HG02938 (cell line): ENCODE measurements at regions not wholly inside any gene's neighbourhood (a gene's known extent, or its start where the extent isn't known, plus 50 kb on each side); places are given as distances from the start of the nearest gene placed in this dataset.
"Not testable (repeated sequence)": the region's sequence is repeated elsewhere in the genome, so short reads cannot be mapped to it uniquely, and the experiment has no call there.

Source experiments
- ATAC-seq: cut with Tn5 transposase; IDR thresholded peaks from one replicate; pipeline ENCODE4 v1.9.1; 2021; ENCODE audit warnings: mild to moderate bottlenecking, moderate library complexity; ENCODE audit not compliant: unreplicated experiment

DNA sequence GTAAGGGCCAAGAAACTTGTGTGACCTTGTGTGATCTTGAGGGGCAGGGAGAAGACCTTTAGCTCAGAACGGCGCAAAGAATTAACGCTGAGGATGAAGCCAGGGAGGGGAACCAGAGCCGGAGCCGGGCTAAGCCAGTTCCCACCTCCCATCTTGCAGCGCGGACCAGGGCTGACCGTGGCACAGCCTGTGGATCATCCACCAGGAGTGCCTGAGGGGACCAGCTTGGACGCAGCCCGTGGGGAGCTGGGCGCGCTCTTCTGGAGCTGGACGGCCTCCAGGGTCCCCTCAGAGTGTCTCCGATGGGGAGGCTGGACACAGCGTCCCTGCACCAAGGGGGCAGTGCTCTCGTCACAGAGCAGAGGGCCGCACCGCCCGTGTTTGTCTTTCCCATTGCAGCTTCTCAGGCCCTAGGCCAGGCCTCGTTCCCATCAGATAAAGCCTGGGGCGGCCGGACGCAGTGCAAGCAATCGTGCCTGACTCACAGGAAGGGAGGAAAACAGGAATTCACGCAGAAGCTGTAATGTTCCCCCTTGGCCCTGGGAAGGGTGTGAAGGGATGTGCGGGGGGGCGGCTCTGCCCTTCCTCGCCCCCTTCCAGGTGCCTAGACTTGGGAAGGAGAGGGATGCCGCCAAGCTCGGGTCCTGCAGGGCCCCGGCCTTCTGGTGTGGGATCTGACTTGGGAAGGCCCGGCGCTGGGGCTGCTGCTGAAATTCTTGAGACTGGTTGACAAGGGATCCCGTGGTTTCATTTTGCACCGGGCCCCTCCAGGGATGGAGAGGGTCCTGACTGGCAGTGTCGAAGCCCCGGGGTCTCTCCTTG is 144.9 kb downstream of the NPIPB11 start:
- ATAC-seq: not testable (repeated sequence)

DNA sequence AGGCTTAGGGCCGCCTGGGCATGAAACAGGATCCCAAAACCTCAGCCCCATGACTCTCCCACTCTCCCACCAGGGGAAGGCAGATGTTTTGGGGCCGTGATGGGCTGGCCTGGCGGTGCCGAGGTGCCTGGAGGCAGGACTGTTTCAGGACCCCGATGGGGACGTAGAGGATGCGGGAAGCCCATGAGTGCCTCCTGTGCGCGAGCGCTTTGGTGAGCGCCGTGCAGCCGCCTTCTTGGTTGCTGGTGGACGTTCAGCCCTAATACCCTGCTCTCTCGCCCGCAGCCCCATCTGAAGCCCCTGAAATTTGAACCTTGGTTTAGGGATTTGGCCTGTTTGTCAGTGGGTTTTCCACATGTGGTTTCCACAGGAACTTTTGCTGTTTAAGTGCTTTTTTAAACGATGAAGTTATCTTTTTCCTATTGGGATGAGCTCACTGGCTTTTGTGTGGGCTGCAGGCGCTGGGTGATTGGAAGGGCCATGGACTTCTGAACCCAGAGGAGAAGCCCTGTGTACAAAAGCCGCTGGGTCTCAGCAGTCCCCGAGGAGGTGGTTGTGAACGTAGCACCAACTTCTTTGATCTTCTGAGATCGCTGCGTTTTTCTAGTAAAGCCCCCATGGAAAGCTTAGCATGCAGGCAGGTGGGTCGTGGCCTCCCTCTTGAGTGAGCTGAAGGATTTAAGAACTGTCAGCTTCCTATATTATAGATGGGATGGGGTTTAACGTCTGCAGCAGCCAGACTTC is 145.7 kb downstream of the NPIPB11 start:
- ATAC-seq: not testable (repeated sequence)

DNA sequence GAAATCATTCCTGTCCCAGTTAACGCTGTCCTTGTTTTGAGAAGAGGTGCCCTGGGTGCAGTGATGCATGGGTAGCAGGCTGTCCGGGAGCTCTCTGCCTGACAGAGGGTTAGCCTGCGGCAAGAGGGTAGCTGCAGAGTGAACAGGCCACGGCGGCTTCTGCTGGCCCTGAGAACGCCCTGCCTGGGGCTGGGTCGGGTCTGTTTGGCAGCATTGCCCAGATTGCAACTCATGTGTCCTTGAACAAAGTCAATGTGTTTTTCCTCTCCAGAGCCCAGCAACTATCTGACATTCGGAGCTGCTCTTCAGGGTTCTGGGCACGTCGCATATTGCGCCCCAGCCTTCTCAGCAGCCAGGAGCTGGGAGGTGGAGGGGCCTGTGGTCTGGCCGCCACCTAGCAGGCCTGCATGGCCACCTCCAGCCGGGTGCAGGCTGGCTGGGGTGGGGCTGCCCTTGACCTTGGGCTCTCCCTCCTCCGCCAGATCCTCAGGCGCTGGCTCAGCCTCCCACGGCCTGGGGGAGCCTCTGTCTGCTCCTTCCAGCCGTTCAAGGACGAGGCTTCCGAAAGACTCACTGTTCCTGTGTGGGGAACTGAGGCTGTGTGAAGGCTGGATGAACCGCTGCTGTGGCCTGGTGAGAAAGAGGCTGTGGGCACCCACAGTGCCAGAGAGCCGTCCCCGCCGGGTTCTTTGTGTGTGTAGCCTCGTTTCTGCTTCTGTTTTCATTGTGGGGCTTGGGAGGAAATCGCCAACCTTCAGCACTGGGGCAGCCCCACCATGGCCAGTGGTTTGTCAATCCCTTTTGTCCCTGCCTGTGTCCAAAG is 146.7 kb downstream of the NPIPB11 start:
- not testable (repeated sequence) for ATAC-seq

DNA sequence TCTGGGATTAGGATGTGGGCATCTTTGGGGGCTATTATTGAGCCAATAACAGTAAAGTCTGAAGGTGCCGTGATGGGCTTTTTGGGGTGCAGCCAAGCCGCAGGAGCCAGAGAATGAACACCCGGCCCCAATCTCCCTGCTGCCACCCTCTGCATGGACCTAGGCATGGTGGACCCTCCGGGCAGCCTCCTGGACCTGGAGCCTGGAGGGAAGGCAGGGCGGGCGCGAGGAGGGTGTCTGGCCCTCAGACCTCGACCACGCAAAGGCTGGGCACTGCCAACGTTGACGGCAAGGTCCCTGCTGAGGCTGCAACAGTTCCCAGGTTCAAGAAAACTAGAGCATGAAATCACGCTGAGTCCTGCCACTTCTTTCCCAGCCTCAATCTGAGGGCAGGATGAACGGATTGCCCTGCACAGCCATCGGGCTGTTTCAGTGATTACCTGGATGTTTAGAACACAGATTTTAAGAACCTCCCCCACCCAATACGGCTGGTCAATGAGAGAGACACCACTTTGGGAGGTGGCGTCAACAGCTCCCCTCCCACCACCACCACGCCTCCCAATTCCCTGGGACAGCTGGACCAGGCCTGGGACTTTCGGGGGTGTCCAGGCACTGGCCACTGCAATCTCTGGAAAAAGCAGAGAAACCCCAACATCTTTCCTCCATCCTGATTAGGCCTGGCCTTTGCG is 147.4 kb downstream of the NPIPB11 start:
- ATAC-seq: not testable (repeated sequence)

DNA sequence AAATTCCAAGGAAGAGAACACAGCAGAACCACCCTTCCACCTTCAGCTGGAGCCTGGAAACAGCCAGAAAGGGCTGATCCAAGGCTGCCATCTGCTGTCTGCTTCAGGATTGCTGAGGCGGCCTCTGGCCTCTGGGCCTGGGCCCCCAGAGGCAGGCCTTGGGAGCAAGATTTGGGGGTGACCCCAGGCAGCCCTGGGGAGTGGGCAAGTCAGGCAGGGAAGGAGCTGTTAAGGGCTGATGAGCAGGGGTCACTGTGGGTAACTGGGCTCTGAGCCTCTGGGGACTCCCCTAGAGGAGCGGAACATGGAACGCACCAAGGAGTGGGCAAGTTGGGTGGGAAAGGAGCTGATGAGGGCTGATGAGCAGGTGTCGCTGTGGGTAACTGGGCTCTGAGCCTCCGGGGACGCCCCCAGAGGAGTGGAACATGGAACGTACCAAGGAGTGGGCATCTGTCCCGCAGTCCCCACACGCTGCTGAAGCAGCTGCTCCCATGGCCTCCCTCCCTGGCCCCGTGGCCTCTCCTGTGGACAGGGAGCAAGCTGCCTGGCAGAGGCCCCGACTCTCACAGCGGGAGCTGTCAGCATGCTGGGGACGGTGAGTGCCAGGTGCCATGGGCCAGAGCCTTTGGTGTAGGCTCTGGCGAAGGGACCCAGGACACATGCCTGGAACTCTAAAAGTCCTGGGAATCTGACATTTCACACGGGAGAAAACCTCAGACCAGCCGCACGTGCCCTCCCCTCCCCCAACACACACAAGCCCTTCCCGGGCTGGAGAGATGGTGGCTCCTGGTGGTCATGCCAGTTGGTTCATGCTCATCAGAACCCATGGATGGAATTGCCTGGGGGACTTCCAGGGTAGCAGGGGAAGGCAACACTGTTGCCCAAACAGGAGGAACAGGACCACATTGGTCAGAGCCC is 148.8 kb downstream of the NPIPB11 start:
- not testable (repeated sequence) for ATAC-seq

DNA sequence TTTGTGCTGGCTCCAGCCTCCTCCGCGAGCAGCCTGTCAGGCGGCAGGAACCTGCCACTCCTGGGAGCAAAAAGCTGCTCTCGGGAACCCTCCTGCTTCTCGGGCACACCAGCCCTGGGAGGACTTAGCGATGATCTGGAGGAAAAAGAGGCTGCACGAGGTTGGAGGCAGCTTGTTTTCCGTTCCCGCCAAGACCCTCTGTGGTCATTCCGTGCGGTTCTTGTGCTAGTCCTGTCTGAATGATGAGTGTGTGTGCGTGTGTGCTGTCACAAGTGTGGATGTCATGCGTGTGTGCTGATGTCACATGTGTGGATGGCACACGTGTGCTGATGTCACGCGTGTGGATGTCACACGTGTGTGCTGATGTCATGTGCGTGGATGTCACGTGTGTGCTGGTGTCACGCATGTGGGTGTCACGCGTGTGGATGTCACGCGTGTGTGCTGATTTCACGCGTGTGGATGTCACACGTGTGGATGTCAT is 150.0 kb downstream of the NPIPB11 start:
- ATAC-seq: no peak

DNA sequence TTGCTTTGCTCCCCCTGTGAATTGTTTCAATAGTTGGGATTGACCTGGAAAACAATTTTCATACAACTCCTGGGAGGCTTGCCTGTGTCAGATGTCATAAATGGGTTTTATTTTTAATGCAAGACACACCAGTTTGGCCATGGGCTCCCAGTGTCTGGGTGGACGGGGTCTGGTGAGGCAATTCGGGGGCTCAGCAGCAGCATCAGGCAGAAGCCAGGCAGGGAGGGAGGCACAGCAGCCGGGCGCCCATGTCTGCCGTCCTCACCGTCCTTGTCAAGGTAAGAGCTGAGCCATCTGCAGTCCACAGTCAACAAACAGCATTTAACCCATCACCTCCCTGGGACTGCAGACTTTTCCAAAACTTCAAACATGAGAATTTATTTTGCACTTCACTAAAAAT is 150.6 kb downstream of the NPIPB11 start:
- ATAC-seq: not testable (repeated sequence)

DNA sequence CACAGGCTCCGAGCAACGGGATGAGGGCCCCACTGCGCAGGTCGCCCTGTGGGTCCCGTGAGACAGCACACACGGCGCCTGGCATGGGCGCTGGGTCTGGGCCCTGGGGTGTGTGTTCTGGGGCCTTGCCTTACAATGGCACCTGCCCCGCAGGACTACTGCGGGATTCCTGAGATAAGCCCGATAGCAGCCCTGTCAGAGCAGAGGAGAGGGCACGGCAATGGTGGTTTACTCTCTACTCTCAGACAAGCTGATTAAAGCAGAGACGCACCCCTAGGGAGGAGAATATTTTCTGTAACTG is 151.1 kb downstream of the NPIPB11 start:
- ATAC-seq: not testable (repeated sequence)

DNA sequence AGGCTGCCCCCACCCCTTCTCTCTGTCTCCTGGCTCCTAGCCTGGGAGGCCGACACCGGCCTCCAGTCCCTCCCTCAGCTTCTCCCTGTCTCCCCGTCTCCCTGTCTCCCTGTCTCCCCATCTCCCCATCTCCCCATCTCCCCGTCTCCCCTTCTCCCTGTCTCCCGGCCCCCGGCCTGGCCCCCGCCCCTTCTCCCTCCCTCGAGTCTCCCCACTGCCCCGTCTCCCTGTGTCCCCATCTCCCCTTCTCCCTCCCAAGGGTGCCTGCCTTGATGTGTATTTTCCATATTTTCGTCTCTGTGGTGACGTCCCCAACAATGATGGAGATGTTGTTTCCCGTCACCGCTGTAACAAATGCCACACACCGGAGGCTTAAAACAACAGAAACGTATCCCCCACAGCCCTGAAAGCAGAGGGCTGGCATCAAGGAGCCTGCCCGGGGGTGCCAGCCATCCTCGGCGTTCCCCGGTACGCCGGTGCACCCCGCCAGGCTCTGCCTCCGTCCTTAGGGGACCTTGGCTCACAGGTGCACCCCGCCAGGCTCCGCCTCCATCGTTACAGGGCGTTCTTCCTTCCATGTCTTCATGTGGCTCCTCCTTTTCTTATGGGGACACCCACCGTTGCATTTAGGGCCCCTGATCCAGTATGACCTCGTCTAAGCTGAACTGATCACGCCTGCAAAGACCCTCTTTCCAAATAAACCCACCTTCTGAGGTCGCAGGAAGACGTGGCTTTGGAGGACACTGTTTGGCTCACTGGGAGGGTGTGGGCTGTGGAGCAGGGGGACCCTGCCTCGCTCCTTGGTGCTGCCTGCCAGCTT is 151.6 kb downstream of the NPIPB11 start:
- ATAC-seq: no peak

DNA sequence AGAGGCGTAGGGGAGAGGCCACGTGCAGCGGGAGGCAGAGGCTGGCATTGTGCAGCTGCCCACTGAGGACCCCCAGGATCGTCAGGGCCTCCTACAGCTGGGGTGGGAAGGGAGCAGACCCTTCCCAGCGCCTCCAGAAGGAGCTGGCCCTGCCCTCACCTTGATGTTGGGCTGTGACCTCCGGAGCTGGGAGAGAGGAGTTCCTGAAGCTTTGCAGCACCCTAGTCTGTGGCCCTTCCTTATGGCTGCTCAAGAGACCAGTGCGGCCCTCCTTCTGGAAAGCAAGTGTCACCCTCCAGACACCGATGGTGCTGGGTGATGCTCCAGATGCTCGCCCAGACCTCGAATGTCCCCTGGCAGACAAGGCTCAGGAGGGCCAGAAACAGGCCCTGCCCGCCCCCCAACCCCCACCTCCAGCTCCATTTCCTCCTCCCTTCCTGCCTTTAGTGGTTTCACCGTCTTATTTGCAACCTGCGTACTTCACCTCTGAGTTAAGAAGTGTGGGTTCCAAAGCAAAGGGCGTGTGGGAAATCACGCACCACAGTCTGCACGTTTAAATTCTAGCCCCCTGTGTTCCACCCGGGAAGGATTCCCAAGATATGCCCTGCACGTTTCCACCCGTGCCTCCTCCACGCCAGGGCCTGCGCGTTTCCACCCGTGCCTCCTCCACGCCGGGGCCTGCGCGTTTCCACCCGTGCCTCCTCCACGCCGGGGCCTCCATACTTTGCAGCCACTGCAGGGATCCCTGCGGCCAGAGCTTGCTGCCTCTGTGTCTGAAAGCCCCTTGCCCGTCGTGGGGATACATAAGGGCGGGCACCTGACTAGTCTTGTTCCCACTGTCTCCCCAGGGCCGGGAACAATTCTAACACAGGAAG is 152.6 kb downstream of the NPIPB11 start:
- not testable (repeated sequence) for ATAC-seq

DNA sequence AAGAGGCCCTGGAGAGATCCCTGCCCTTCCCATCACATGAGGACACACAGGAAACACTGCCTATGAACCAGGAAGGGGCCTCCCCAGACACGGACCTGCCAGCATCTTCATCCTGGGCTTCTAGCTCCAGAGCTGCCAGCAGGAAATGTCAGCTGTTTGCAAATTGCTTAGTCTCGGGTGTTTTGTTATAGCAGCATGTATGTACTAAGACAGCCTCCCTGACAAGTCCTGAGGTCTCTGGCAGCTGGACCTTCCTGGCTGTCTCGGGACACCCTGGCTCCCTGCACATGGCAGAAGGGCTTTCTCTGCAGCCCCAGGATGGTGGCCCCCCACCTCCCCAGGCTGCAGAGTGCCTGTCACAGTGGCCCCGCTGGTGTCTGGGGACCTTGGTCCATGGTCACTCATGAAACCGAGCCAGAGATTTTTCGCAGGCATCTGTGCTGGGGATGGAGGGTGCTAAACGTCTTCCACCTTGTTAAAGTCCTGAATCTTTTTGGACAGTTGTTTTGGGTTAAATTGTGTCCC is 153.4 kb downstream of the NPIPB11 start:
- not testable (repeated sequence) for ATAC-seq

DNA sequence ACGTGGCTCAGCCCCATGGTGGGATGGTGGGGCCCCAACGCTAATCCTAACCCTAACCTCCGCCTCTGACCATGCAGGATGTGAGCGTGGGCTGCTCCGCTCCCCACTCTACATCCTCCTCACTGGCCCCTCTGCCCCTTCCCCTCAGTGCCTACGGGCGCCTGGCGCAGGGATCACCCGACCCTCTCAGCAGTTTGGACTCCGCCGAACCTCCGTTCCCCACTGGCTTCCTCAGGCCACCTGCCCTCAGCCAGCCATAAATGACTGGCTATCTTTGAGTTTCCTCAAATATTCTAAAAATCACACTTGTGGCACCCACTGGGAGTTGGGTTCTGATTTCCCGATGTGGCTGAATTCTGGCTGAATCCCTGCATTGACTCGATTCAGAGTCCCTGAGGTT is 154.2 kb downstream of the NPIPB11 start:
- not testable (repeated sequence) for ATAC-seq

DNA sequence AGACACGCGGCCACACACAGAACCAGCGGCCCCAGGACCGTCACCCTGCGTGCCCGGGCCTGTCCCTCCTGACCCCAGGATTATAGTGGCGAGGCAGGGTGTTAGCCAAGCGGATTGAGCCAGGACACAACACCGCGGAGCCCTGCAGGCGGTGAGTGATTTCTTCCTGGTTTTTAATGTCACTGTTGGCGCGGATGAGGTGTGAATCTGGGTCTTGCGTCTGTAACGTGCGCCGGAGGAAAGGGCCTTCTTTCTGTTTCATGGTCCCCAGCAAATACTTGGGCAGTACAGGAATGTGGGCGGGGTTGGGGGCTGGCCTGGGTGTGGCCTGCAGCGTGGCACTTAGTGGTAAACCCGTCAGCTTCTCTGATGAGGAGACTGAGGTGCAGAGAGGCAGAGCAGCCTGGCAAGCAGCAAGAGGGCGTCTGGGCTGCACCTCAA is 154.9 kb downstream of the NPIPB11 start:
- not testable (repeated sequence) for ATAC-seq

DNA sequence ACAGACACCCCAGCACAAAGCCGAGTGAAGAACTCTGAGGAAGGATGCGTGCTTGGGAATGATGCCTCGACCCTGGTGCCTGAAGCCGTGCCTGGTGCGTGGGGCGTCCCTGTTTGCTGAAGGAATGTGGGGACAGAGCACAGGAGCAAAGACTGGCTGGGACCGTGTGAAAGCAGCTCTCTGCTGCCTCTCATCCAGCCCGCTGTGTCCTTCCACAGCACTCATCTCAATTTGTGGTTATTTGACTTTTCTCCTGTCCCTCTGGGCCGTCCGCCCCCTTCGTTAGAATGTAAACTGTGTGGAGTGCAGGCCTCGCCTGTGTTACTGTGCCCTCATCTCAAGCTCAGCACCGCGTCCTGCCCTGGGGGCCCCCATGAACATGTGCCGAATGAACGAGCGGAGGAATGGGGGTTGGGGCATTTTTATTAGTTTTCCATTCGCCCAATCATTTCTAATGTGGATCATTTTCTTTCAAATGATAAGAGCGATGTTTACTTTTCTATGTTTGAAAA is 155.5 kb downstream of the NPIPB11 start:
- ATAC-seq: not testable (repeated sequence)

DNA sequence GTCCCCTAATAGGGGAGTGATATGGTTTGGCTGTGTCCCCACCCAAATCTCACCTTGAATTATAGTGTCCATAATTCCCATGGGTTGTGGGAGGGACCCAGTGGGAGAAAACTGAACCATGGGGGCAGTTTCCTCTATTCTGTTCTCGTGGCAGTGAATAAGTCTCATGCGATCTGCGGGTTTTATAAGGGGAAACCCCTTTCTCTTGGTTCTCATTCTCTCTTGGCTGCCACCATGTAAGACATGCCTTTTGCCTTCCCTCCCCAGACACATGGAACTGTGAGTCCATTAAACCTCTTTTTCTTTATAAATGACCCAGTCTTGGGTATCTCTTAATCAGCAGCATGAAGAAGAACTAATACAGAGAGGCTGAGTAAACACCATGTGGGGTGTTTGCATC is 156.0 kb downstream of the NPIPB11 start:
- not testable (repeated sequence) for ATAC-seq

DNA sequence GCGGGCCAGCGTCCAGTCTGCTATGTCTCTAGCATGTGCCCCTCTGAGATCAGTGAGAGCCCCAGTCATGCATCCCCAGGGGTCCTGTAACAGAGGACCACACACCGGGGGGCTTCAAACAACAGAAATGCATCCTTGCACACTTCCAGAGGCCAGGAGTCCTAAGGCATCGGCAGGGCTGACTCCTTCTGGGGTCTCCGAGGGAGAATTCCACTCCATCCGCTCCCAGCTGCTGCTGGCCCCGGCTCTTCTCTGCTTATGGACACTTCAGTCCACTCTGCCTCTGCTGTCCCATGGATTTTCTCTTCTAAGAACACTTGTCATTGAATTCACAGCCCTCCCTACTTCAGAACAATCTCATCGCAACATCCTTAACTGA is 157.6 kb downstream of the NPIPB11 start:
- ATAC-seq: not testable (repeated sequence)

DNA sequence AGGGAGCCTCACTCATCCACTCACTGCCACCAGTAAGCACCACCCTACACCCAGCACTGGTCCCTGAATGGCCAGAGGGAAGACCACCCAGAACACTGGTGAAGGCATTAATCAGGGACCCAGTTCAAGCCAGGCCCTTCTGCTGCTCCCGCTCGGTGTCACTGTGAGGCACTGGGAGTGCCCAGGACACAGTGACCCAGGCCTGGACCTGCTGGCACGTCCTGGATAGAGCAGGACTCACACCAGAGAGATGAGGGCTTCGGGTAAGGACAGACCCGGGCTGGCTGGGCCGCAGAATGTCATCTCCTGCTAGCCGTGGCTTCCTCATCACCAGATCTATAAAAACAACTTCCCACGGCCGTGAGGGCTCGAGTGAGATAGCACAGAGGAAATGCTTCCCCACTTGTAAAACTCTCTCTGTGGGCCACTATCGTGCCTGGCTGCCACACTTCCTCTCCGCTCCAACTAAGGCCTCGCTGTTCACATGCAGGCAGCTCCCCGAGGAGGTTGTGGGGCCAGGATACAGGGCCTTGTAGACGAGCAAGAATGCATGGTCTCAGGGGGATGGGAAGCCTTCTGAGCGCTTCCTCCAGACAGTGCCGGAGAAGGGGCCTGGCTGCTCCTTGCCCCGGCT is 158.1 kb downstream of the NPIPB11 start:
- not testable (repeated sequence) for ATAC-seq
